A549 (cell line): ENCODE measurements at regions not wholly inside any gene's neighbourhood (a gene's known extent, or its start where the extent isn't known, plus 50 kb on each side); places are given as distances from the start of the nearest gene placed in this dataset.

Experiments
- ATAC-seq, 2 experiments: fragments of 200-7000 bp in 1 of 2; fragments of >200 bp in 1 of 2; cut with Nextera tagmentation in 1 of 2; cut with Tn5 transposase in 1 of 2; 3 replicates each; pipeline versions ENCODE4 v1.8.0 to v1.9.1; 2018 to 2020; ENCODE audit warnings: mild to moderate bottlenecking in 1 of 2, moderate library complexity in 1 of 2
- CTCF ChIA-PET: fragments of 300-600 bp; sonication (Branson Sonifier 250); formaldehyde crosslinking; extraction: SDS; loops from one replicate; lab custom pipeline; 2021; ENCODE audit warnings: antibody characterized with exemption, inconsistent platforms; lab: Yijun Ruan, JAX
- POLR2A ChIA-PET: fragments of 350-600 bp; formaldehyde crosslinking; extraction: SDS; loops from one replicate; lab custom pipeline; 2021; ENCODE audit warnings: antibody characterized with exemption, inconsistent platforms; lab: Yijun Ruan, JAX
- DNase-seq, 2 experiments: peaks; one replicate each; pipeline versions ENCODE4 v3.0.0 to v3.0.0-alpha.2; 2011 to 2016; ENCODE audit warnings: low read depth in 1 of 2, low spot score in 1 of 2
- FAIRE-seq: peaks from 2 replicates; lab custom pipeline; 2011; peaks lifted over from hg19 to GRCh38; lab: Jason Lieb, UNC
- H3K27ac ChIP-seq, 2 experiments: fragments of >200 bp; sonication (Bioruptor Twin); formaldehyde crosslinking; 3 replicates each; pipeline ENCODE4 v1.5.1; 2016 to 2017
- H3K4me1 ChIP-seq: fragments of >200 bp; sonication (Bioruptor Twin); formaldehyde crosslinking; 3 replicates; pipeline ENCODE4 v1.6.1; 2016
- H3K4me2 ChIP-seq: fragments of >200 bp; sonication (Bioruptor Twin); formaldehyde crosslinking; 3 replicates; pipeline ENCODE4 v1.6.1; 2016
- H3K4me3 ChIP-seq: fragments of >200 bp; sonication (Bioruptor Twin); formaldehyde crosslinking; 3 replicates; pipeline ENCODE4 v1.5.1; 2016
- H3K9me3 ChIP-seq: fragments of >200 bp; sonication (Bioruptor Twin); formaldehyde crosslinking; 3 replicates; pipeline ENCODE4 v1.6.1; 2016
- CBX8 ChIP-seq: fragments of 200-600 bp; sonication (generic); IDR thresholded peaks from 2 replicates; pipeline ENCODE4 v1.6.1; 2016
- CEBPB ChIP-seq, 2 experiments: fragments of >200 bp in 1 of 2; sonication (Bioruptor Twin) in 1 of 2; formaldehyde crosslinking in 1 of 2; IDR thresholded peaks; 2 replicates each; pipeline ENCODE4 v1.6.1; 2012 to 2016
- CHD2 ChIP-seq: fragments of 150-350 bp; IDR thresholded peaks from 2 replicates; pipeline ENCODE4 v1.6.1; 2014; ENCODE audit warnings: low read length; ENCODE audit not compliant: partially characterized antibody
- CHD4 ChIP-seq: fragments of 200-600 bp; sonication (generic); IDR thresholded peaks from 2 replicates; pipeline ENCODE4 v1.6.1; 2016; ENCODE audit warnings: antibody characterized with exemption, mild to moderate bottlenecking, borderline replicate concordance
- EHF ChIP-seq: fragments of 250-450 bp; sonication (Bioruptor Pico); IDR thresholded peaks from 2 replicates; pipeline ENCODE4 v1.5.0; 2020; ENCODE audit warnings: mild to moderate bottlenecking
- EP300 ChIP-seq, 2 experiments: fragments of >200 bp; sonication (Bioruptor Twin); formaldehyde crosslinking; IDR thresholded peaks; 2 replicates in 1 of 2; 3 replicates in 1 of 2; pipeline ENCODE4 v1.6.1; 2016 to 2017
- ESRRA ChIP-seq: fragments of 150-350 bp; IDR thresholded peaks from 2 replicates; pipeline ENCODE4 v1.6.1; 2014; ENCODE audit warnings: mild to moderate bottlenecking, low read length, borderline replicate concordance
- FOSL2 ChIP-seq, 2 experiments: fragments of 450-650 bp in 1 of 2; fragments of >200 bp in 1 of 2; sonication (Bioruptor Twin) in 1 of 2; formaldehyde crosslinking; IDR thresholded peaks; 2 replicates each; pipeline versions ENCODE4 v1.5.0 to v1.6.1; 2016 to 2020; ENCODE audit warnings: mild to moderate bottlenecking in 1 of 2, moderate library complexity in 1 of 2
- HOXB13 ChIP-seq: fragments of 250-450 bp; sonication (Bioruptor Pico); IDR thresholded peaks from 2 replicates; pipeline ENCODE4 v1.5.0; 2020; ENCODE audit warnings: low read depth, mild to moderate bottlenecking, moderate library complexity
- HOXB5 ChIP-seq: fragments of 250-450 bp; sonication (Bioruptor Pico); IDR thresholded peaks from 2 replicates; pipeline ENCODE4 v1.5.0; 2020; ENCODE audit warnings: mild to moderate bottlenecking, moderate library complexity
- JUNB ChIP-seq: fragments of >200 bp; sonication (Bioruptor Twin); formaldehyde crosslinking; IDR thresholded peaks from 2 replicates; pipeline ENCODE4 v1.6.1; 2016
- MAFK ChIP-seq: fragments of 450-650 bp; IDR thresholded peaks from 2 replicates; pipeline ENCODE4 v1.6.1; 2014; ENCODE audit not compliant: partially characterized antibody
- MAX ChIP-seq: IDR thresholded peaks from 2 replicates; pipeline ENCODE4 v1.6.1; 2012
- MYC ChIP-seq: IDR thresholded peaks from 2 replicates; pipeline ENCODE4 v1.6.1; 2012; ENCODE audit warnings: mild to moderate bottlenecking, inconsistent platforms, low read length, improper control_type of control experiment, borderline replicate concordance
- NR3C1 ChIP-seq: fragments of >200 bp; sonication (Bioruptor Twin); formaldehyde crosslinking; IDR thresholded peaks from 3 replicates; pipeline ENCODE4 v1.6.1; 2017
- PHF8 ChIP-seq: fragments of 200-600 bp; sonication (generic); IDR thresholded peaks from 2 replicates; pipeline ENCODE4 v1.6.1; 2016; ENCODE audit warnings: low read depth, mild to moderate bottlenecking, antibody characterized with exemption, moderate library complexity, borderline replicate concordance
- POLR2AphosphoS2 ChIP-seq: conservative IDR thresholded peaks from 2 replicates; pipeline ENCODE4 v1.6.1; 2012; ENCODE audit warnings: low read length, improper control_type of control experiment, inconsistent platforms
- RARB ChIP-seq: fragments of 250-450 bp; sonication (Bioruptor Pico); IDR thresholded peaks from 2 replicates; pipeline ENCODE4 v1.8.0; 2021; ENCODE audit warnings: mild to moderate bottlenecking, moderate library complexity
- RCOR1 ChIP-seq: fragments of 150-350 bp; IDR thresholded peaks from 2 replicates; pipeline ENCODE4 v1.6.1; 2014; ENCODE audit warnings: antibody characterized with exemption, low read length, low read depth
- RFX5 ChIP-seq: fragments of 450-650 bp; IDR thresholded peaks from 2 replicates; pipeline ENCODE4 v1.7.1; 2014; ENCODE audit warnings: antibody characterized with exemption, mild to moderate bottlenecking, moderate library complexity
- SMC3 ChIP-seq: fragments of >200 bp; sonication (Bioruptor Twin); formaldehyde crosslinking; IDR thresholded peaks from 3 replicates; pipeline ENCODE4 v1.6.1; 2018; ENCODE audit warnings: inconsistent platforms
- SREBF2 ChIP-seq: fragments of 450-650 bp; IDR thresholded peaks from 2 replicates; pipeline ENCODE4 v1.6.1; 2014; ENCODE audit warnings: mild to moderate bottlenecking, moderate library complexity
- TFCP2L1 ChIP-seq: fragments of 250-450 bp; sonication (Bioruptor Pico); IDR thresholded peaks from 2 replicates; pipeline ENCODE4 v1.5.0; 2021; ENCODE audit warnings: mild to moderate bottlenecking
- TP53 ChIP-seq: fragments of 250-450 bp; sonication (Bioruptor Pico); IDR thresholded peaks from 2 replicates; pipeline ENCODE4 v1.5.0; 2021; ENCODE audit warnings: mild to moderate bottlenecking, moderate library complexity
- ZSCAN20 ChIP-seq: fragments of 250-450 bp; sonication (Bioruptor Pico); IDR thresholded peaks from 2 replicates; pipeline ENCODE4 v1.8.0; 2022; ENCODE audit warnings: mild to moderate bottlenecking, moderate library complexity
- WGBS: methylation state at CpG from one replicate; pipeline ENCODE4 v1.1.6; 2017; ENCODE audit errors: missing lambda C conversion rate; 5-methylcytosine and 5-hydroxymethylcytosine counted together
- TF ChIP-seq, protein P1 (sequence below): fragments of >200 bp; sonication (Bioruptor Twin); formaldehyde crosslinking; IDR thresholded peaks from 3 replicates; pipeline ENCODE4 v1.5.1; 2016
- TF ChIP-seq, protein P2 (sequence below): fragments of 250-450 bp; sonication (Bioruptor Pico); IDR thresholded peaks from 2 replicates; pipeline ENCODE4 v1.5.0; 2021; ENCODE audit warnings: mild to moderate bottlenecking, moderate library complexity, borderline replicate concordance
- TF ChIP-seq, protein P3 (sequence below): fragments of 250-450 bp; sonication (Bioruptor Pico); IDR thresholded peaks from 2 replicates; pipeline ENCODE4 v1.5.0; 2020; ENCODE audit warnings: low read depth, mild to moderate bottlenecking, moderate library complexity

- TF ChIP-seq, protein P1, sequence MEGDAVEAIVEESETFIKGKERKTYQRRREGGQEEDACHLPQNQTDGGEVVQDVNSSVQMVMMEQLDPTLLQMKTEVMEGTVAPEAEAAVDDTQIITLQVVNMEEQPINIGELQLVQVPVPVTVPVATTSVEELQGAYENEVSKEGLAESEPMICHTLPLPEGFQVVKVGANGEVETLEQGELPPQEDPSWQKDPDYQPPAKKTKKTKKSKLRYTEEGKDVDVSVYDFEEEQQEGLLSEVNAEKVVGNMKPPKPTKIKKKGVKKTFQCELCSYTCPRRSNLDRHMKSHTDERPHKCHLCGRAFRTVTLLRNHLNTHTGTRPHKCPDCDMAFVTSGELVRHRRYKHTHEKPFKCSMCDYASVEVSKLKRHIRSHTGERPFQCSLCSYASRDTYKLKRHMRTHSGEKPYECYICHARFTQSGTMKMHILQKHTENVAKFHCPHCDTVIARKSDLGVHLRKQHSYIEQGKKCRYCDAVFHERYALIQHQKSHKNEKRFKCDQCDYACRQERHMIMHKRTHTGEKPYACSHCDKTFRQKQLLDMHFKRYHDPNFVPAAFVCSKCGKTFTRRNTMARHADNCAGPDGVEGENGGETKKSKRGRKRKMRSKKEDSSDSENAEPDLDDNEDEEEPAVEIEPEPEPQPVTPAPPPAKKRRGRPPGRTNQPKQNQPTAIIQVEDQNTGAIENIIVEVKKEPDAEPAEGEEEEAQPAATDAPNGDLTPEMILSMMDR, result no peak
- TF ChIP-seq HOXB5 (CRISPR knock-in tag) (no peak), CBX8 (no peak), POLR2AphosphoS2 (no peak), EHF (CRISPR knock-in tag) (no peak), CHD2 (no peak), TFCP2L1 (no peak), JUNB (no peak), ESRRA (no peak), NR3C1 (no peak)
- TF ChIP-seq, all 56 proteins: peak for 0
Observed at GRCh38 chr16:9541723-9542122, 450.3 kb downstream of the HAPSTR1 start (continued).

DNA sequence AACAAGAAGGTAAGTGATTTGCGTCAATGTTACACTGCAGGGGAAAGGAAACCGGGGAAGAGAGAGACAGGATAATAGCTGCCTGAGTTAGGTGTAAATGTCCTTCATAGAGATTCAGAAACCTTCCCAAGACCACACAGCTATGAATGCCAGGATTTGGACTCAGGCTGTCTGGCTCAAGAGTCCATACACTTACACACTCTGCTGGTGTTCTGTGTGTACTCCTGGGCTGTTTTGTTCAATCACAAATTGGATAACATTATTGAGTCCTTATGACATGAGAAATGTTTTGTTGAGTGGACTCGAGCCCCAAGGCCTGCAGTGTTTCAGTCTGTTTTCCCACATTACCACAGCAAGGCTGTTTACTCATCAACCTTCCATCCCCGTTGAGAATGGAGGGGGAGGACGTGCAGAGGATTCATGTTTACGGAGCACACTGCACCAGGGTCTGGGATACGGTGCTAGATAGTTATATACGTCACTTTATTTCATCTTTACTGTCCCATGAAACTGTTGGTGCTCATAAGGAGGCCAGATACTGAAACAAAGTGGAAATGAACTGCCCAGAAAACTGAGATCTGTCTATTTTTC, 450.8 kb downstream of the HAPSTR1 start:
- no peak overlapping the region for H3K4me2 ChIP-seq
- TF ChIP-seq CEBPB (IDR thresholded peaks at IDR 0.05), result no peak
- TF ChIP-seq, protein P2, sequence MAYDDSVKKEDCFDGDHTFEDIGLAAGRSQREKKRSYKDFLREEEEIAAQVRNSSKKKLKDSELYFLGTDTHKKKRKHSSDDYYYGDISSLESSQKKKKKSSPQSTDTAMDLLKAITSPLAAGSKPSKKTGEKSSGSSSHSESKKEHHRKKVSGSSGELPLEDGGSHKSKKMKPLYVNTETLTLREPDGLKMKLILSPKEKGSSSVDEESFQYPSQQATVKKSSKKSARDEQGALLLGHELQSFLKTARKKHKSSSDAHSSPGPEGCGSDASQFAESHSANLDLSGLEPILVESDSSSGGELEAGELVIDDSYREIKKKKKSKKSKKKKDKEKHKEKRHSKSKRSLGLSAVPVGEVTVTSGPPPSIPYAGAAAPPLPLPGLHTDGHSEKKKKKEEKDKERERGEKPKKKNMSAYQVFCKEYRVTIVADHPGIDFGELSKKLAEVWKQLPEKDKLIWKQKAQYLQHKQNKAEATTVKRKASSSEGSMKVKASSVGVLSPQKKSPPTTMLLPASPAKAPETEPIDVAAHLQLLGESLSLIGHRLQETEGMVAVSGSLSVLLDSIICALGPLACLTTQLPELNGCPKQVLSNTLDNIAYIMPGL, result no peak
- DNase-seq (no peak), ATAC-seq (no peak), FAIRE-seq (no peak)
- H3K4me3 ChIP-seq, result no peak overlapping the region
- 16% methylated on average over 8 of the region's 8 CpGs for WGBS
- H3K9me3 ChIP-seq, result no peaks in the 10 kb centered on the region
- H3K4me1 ChIP-seq, result no peaks in the 10 kb centered on the region
- ChIA-PET POLR2A (no interaction called here), CTCF (no interaction called here)
- H3K27ac ChIP-seq, result no peak overlapping the region

GRCh38 chr16:9545522-9546437, 454.3 kb downstream of the HAPSTR1 start:
- Histone ChIP-seq H3K4me1 (no peaks in the 10 kb centered on the region), H3K4me3 (no peak overlapping the region), H3K9me3 (no peaks in the 10 kb centered on the region), H3K4me2 (0 out of 3 replicates have a peak overlapping the region, but pooled peaks have one; percentile 17), H3K27ac (no peak overlapping the region)
- WGBS, result 16% methylated on average over 7 of the region's 7 CpGs
- ATAC-seq, result no peak
- DNase-seq, result no peak
- ChIA-PET CTCF (no interaction called here), POLR2A (no interaction called here)
- no peak for FAIRE-seq
- no peak for TF ChIP-seq CHD4
- TF ChIP-seq RFX5, result no peak
- no peak for TF ChIP-seq CBX8
- no peak for TF ChIP-seq MAFK
- TF ChIP-seq MYC, result no peak
- no peak for TF ChIP-seq PHF8
- no peak for TF ChIP-seq CEBPB (IDR thresholded peaks at IDR 0.05)
- no peak for TF ChIP-seq HOXB13
- no peak for TF ChIP-seq ESRRA
- no peak for TF ChIP-seq RARB
- no peak for TF ChIP-seq MAX
- no peak for TF ChIP-seq RCOR1
- TF ChIP-seq SREBF2, result no peak
- no peak for TF ChIP-seq TP53 (CRISPR knock-in tag)
- TF ChIP-seq SMC3, result no peak
- TF ChIP-seq FOSL2 (IDR thresholded peaks at IDR 0.05), result no peak
- no peak for TF ChIP-seq FOSL2 (CRISPR knock-in tag; IDR thresholded peaks at IDR 0.05)
- TF ChIP-seq, protein P3, sequence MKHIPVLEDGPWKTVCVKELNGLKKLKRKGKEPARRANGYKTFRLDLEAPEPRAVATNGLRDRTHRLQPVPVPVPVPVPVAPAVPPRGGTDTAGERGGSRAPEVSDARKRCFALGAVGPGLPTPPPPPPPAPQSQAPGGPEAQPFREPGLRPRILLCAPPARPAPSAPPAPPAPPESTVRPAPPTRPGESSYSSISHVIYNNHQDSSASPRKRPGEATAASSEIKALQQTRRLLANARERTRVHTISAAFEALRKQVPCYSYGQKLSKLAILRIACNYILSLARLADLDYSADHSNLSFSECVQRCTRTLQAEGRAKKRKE (CRISPR knock-in tag), result no peak
- no peak for TF ChIP-seq ZSCAN20 (CRISPR knock-in tag)
- no peak for TF ChIP-seq EP300 (IDR thresholded peaks at IDR 0.05)
